SW 1271 (cell line): ENCODE measurements at regions not wholly inside any gene's neighbourhood (a gene's known extent, or its start where the extent isn't known, plus 50 kb on each side); places are given as distances from the start of the nearest gene placed in this dataset.

Experiments used
- DNase-seq, 2 experiments: peaks; one replicate each; lab custom pipeline; 2025; lab: John Stamatoyannopoulos, UW

DNA sequence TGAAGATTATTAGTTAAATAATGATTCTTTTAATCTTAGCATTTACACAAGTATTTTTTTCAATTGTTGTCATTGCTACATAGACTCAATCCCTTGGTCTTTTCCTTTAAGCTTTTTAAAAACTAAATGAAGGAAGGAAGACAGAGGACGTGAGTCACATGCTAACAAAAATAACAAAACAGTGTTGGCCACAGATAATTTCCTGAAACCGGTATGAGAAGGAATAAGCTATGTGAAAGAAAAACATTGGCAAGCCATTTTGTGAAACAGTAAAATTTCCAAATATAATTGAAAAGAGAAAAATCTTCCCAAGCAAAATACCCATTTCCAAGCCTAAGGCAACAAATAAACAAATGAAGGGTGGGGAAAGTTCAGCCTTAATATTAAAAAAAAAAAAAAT lies 223.0 kb downstream of the AHR start:
- DNase-seq, result peak; percentile 81 to 93

DNA sequence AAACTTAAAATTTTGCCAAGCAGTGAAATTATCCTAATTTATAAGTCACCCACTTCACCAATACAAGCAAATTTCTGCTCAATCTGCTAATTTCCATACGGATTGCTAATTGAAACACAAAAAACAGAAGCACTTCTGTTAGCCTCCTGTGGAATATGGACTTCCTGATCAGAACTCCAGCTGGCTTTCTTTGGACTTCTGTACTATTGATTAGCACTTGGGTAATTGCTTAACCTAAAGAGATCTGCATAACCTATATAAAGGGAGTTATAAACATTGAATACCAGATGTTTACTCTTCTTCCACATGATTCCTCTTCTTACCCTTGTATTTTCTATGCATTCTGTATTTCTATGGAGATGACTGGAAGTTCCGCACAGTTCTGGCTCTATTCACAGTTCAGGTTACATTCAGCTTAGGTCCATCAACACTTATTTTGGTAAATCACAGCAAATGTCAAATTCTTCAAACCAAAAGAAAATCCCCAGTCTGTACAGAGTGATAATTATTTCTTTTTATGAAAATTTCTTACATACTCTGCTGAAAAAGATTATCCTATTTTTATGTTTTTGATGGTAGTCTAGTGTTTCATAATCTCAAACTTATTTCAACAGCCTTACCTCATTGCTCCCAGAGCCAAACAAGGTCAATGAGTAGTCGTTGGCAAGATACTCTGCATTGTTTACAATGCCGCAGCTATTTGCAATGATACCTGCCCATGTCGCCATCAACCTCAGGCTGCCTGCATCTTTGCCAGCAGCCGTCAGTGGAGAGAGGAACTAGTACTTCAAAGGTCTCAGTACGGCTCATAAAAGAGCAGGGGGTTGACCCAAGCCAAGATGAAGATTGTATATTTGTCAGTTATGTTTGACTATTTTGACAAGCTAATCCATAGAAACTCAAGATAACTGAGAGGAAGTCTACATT lies 225.6 kb downstream of the AHR start:
- peak in 1 of 2 experiments; percentile 53 for DNase-seq

DNA sequence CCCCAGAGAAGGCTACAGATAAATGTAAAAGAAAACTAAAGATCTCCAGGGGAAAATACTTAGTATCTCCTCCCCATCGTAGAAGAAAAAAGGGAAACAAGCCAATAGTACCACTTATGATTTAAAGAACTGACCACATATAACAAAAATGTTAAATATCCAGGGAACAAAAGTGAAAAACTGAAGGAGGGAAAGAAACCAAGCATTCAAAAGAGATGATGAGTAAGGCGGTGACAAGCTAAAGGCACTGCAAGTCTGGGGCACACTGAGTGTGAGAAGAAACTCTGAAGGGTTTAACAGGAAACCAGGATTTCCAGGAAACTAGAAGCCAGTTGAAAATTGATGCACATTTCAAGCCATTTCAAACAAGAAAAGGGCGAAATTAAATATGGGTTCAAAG lies 226.3 kb downstream of the AHR start:
- peak in 1 of 2 experiments; percentile 53 for DNase-seq

DNA sequence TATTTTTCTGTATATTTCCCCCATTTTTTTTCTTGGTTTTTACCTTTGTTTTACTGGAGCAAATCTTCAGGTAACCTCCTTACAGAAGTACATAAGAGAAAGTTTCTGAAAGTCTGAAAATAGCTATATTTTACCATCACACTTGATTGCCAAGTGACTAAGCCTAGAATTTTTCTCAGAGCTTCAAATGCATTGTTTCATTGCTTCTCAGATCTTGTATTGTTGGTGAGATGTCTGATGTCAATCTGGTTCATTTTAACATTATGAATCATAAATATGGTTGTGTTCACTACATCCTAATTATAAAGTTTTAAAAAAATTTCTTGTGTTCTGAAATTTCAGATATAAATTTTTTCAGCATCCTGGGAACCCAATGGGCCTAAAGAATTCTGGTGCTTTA lies 228.2 kb downstream of the AHR start:
- no peak for DNase-seq

DNA sequence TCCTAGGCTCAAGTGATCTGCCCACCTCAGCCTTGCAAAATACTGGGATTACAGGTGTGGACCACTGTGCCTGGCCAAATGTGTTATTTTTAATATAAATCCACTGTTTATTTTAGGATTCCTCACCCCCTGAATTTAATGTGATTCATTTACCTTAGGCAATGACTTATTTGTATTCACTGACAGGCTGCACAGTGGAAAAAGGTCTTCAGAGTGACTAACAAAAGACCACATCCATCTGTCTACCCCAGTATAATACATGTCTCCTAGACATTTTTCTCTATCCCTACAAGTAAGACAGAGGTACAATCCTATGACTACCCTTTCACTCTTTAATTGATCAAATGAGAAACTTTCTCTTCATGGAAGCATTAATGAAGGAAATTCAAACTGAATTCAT lies 230.2 kb downstream of the AHR start:
- no peak for DNase-seq

DNA sequence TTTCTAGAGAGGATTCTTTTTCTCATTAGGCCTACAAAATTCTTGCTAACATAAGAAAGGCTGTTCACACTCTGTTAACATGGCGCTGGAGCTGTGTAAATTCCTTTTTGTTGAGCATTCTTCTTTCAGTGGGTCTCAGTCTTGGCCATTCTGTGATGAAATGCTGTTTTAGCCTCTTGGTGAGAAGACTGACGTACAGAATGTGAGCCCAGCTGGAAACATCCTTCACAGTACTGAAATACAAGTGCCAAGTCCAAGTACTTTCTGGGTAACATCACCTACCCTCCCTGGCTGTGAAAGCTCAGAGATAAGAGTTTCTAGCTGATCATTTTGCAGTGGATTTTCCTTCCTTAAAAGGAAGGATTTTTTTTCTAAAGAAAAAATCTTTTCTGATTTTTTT lies 231.8 kb downstream of the AHR start:
- DNase-seq, result no peak

DNA sequence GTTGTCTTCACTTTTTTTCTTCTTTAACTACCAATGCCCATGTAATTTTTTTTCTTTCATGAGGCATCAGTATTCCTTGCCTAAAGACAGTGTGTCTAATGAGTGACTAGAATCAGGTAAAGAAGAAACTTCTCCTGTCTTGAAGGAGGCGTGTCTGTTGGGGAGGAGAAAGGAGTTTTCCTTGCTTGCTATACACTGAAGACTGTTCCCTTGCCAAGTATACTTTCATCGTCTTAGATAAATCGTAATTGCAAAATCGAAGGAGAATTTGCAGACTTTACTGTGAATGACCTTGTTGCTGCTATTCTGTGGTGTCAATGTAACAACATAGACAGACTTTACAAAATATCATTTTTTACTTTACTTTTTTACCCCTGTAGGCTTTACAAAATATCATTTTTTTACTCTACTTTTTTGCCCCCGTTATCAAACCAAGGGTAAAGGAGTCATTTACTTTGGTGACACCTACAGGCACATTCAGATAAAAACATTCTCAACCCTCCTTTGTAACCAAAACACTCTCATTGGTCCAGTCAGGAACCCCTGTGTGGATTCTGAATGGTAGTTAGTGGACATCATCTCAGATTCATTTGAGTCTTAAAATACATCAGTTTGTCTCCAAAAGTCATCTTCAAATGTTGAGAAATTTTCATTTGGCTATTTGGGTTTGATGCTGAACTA lies 232.4 kb downstream of the AHR start:
- DNase-seq, result peak in 1 of 2 experiments; percentile 54

DNA sequence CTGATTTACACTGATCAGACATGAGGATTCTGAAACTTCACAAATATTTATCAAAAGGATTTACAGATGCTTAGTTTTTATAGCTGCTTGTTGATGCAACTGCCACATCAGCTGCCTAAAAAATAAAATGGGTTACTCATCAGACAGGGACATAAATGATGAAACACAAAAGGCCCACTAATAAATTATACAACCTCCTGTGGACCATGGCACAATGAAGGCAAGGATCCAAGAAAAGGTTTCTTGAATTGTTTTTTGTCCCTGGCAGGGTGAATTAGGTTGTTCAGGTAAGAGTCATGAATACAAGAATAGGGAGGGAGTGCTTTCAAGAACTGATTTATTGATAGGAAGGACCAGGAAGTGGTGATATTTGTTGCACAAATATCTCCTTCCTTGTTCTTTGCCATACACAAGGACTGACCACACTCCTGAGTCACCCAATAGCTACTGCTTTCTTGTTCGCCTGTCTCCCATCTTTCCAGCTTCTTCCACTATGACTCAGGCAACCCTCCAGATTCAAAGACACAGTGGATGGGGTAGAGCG lies 234.5 kb downstream of the AHR start:
- DNase-seq, result no peak

DNA sequence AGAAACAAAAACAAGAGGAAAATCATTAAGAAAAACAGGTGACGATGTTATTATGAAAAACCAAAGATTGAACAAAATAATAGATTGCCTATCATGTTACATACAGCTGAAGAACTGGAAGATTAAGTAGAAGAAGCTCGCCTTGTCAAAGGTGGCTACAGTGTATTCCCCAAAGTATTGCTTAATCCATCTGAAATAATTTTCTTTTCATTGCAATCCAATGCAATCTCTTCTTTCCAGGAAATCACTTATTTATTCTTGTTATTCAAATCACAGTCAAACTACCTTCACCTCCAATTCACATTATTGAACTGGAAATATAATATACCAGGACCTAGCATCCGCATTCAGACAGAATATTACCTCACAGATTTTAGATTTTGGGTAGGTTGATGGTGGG lies 235.9 kb downstream of the AHR start:
- no peak for DNase-seq

DNA sequence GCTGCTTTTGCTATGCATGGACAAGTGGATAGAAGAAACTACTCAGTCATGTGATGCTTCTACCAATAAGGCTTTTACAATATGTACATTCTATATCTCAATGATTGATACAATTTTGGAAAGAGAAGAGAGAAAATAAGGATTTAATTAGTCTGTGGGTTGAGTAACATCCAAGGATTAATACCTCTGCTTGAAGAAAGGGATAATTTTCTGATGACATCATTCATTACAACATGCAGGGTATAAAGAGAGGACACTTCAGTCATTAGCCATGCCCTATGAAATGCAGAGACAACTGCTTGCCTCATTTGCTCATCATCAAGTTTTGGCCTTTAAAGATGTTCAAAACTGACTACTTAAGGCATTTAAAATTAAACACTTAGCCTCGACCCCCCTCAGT lies 237.3 kb downstream of the AHR start:
- DNase-seq, result no peak

DNA sequence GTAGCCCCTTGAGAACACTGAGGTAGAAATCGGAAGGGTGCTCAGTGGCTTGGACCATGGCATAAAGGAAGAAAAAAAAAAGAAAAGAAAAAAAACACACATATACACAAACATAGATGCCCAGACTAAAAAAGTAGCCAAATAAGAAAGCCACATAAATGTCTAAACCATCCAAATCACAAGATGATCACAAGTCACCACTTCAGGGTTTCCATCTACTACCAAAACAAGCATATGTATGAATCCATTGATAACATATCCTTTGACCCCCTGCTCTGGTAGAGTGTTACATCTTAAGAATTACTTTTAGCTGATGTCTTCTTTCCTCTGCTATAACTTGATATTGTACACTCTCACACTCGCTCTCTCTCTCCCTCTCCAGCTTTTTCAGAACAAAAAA lies 245.9 kb downstream of the AHR start:
- no peak for DNase-seq

DNA sequence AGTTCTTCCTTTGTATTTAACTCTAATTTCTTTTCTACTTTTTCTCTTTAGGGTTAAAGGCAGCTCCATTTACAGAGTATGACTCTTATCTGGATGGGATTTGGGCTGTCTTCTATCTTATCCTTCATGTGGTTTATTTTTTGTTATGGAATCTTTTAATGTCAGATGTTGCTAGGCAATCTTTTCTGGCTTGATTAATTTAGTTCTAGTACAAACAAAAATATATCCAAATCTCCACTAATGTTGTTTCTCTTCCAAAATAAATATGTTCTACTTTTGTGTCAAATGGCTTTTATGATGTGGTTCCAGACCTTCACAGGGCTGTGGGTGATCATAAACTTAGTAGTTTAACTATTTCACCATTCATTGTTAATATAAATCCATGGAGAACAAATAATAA lies 246.9 kb downstream of the AHR start:
- DNase-seq, result no peak

DNA sequence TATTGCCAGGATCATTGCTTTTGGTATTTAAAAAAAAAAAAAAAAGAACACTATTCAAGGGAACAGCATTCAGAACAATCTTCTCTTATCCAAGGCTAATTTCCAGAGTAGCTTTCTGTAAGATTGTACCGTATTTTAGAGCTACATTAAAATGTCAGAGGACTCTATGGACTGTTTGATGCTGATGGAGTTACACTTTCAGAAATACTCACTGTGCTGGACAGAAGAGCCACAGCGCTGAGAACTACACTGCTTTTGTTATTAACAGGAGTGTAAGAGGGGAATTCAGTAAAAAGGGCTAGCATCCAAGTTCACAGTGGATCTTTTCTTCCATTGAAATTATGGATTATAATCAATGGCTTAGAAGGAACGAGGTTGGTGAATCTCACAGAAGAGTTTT lies 247.7 kb downstream of the AHR start:
- DNase-seq, result no peak

DNA sequence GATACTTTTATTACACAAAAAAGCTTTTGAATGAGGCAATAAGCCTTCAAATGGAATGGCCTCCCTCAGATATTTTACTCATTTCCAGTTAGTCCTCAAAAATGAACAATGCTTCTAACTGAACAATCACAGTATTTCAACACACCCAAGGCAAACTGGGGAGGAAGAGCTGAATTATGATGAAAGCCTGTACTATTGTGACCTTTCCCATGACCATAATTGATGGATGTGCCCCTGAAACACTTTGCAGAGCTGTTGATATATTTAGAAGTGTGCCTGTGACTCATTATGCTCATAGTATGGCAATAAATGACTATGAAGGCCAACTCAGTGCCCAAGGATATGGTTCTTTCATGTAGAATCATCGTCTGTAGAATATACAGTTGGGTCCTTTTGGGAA lies 248.1 kb downstream of the AHR start:
- DNase-seq, result no peak

DNA sequence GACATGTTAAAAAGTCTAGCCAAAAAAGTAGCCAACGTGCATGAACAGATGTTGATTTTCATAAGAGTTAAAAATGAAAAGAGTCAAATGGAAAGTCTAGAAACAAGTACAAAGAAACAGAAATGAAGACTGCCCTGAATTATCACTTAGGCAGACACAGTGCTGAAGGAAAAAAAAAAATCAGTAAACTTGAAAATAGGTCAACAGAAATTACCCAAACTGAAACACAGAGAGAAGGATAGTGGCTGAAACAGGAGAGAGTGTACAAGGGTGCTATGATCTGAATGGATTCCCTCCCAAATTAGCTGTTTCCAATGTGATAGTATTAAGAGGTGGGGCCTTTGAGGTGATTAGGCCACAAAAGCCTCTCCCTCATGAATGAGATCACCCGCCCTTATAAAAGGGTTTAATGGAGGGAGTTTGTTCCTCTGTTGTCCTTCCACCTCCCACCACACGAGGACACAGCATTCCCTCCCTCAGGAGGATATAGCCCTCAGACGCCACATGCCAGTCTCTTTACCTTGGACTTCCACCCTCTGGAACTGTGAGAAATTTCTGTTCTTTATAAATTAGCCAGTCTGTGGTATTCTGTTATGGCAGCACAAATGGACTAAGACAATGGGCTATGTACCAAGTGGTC lies 249.7 kb downstream of the AHR start:
- DNase-seq, result no peak

DNA sequence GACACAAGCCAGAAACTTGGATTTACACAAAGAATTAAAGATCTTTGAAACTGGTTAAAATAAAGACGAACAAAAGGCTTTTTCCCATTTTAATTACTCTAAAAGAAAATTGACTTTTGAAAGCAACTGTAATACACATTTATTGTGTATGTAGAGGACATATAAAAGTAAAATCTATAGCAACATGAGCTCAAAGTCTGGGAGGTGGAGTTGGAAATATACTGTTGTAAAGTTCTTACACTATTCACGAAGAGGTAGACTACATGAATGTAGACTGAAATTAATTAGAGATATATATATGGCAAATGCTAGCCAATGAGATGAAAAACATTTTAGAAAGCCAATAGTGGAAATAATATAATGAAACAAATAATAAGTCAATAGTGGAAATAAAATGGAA lies 251.0 kb downstream of the AHR start:
- no peak for DNase-seq

DNA sequence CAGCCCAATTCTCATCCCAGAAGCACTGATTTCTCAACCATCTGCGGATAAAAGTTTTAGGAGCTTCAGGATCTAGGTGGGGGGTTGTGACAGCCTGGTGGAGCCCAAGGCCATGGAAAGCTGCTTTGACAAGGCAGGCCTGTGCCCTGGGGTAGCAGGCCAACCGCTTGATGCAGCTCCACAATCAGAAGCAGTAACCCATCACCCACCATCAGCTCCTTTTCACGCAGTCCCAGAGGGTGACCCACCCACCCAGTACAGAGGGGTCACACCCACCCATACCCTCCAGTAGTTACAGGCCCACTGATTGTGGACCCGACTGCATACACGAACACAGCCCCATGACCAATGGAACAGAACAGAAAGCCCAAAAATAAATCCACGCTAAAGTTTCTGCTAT lies 253.9 kb downstream of the AHR start:
- no peak for DNase-seq

DNA sequence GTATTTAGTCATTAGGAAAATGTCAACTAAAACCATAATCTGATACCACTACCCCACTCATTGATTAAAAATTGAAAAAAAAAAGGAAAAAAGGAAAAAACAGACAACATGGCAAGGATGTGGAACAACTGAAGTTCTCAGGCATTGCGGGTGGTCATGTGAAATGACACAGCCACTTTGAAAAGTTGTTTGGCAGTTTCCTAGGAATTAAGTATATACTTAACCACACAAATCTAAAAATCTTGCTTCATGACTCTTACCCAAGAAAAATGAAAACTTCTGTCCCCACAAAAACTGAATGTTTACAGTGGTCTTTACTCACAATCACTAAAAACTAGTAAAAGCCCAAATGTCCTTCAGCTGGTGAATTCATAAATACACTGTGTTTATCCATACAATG lies 254.5 kb downstream of the AHR start:
- no peak for DNase-seq

DNA sequence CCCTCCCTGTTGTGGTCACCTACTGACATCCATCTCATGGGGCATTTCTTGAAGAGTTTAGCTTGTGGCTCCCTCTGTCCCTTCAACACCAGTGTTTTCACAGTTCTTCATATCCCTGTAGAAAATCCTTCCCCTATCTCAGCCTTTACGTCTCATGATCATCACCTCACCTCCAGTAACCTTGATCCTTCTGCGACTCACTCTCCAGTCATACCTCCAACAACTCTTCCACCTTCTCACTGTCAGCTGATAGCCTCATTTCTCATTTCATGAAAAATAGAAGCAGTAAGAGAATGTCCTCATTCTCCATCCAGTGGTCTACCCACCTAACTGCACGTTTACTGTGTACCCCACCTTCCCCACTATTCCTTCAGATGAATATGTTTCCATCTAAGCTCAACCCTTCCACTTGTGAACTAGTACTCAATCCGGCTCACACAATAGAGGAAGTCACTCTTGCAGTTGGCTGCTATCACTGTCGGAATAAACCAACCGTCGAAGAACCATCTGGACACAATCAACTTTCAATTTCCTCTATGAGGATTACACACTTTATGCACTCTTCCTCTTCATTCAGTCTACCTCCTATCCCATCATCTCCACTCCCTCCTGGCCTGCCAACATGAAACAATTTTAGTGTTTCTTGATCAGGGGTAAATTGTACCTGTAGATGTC lies 256.0 kb downstream of the AHR start:
- no peak for DNase-seq

DNA sequence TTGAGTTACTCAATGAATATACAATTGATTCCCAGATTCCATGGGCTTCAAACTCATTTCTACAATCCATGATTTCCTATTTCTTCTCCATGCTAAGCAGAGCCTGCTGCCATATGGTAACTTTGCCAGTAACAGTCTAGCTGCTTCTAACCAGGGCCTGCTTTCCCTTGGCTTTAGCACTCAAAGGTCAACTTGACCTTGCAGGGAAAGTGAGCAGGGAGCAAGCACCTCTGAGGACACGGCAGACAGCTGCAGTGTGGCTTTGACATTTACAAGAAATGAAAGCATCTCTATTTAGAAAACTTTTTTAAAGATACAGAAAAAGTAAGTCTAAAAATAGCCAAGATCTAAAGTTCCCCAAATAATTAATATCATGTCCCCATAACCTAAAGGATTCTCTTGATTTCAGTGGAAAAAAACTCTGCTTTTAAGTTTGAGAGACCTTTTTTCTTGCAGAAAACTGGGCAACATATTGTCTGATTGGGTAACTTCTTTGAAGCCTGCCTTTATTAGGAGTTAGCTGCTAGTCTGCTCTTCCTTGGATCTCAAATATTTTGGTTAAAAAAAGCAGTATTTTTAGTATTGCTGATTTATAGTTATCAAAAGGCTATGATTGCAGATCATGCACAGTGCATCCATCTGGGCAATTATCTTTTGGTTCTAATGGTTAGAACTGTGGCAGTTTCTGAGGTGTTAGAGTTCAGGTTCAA lies 257.9 kb downstream of the AHR start:
- DNase-seq, result no peak

DNA sequence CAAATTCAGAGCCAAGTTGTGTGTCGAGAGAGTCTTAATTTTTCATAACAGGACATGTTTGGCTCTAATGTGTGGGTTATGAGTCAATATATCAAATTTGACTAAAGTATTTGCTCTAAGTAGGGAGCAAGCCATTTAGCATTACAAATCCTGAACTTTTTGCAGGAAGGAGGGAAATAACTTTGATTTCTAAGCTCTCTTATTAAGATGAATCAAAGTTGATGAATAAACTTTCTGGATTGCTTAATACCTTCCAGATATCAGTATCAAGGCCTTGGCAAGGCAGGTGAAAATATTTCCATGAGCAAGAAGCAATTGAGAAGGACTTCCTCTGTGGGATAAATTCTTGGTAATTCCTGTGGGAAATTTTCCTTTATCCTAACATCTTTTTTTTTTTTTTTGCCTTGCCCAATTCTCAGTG lies 258.8 kb downstream of the AHR start:
- DNase-seq, result no peak

DNA sequence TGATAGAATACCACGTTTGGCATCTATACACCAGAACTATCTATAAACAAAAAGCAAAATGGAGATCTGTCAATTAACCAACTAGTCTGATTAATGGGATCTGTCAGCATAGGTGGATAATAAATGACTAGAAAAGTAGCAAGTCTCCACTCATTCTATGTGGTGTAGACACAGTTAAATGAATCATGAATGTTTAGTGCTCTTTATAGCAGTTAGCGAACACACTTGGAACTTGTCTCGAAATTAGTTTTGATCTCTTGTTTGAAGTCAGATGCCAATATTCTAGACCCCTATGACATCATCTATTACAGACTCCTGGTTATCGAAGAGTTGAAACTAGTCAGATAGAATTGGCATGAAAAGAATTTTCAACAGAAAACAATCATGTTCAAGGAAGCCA lies 259.7 kb downstream of the AHR start:
- no peak for DNase-seq
